RWPE2 (cell line): ENCODE measurements at regions not wholly inside any gene's neighbourhood (a gene's known extent, or its start where the extent isn't known, plus 50 kb on each side); places are given as distances from the start of the nearest gene placed in this dataset.

Experiments used
- ATAC-seq: fragments of 200-7000 bp; cut with Tn5 transposase; 3 replicates; pipeline ENCODE4 v1.9.1; 2021; ENCODE audit warnings: low read depth
- DNase-seq: peaks from one replicate; pipeline ENCODE4 v3.0.0-alpha.2; 2020; ENCODE audit warnings: low spot score
- H3K27ac ChIP-seq: fragments of 450-650 bp; 2 replicates; pipeline ENCODE4 v1.5.1; 2017; ENCODE audit warnings: mild to moderate bottlenecking; ENCODE audit not compliant: poor library complexity, severe bottlenecking
- H3K27me3 ChIP-seq: fragments of 250-450 bp; sonication (Bioruptor Pico); 2 replicates; pipeline ENCODE4 v1.5.1; 2021; ENCODE audit warnings: mild to moderate bottlenecking, moderate library complexity; ENCODE audit not compliant: insufficient read depth, poor library complexity, severe bottlenecking
- H3K36me3 ChIP-seq: fragments of 250-450 bp; sonication (Bioruptor Pico); 2 replicates; pipeline ENCODE4 v1.5.1; 2020; ENCODE audit warnings: low read depth, mild to moderate bottlenecking, moderate library complexity
- H3K4me1 ChIP-seq: fragments of 250-450 bp; sonication (Bioruptor Pico); 2 replicates; pipeline ENCODE4 v1.5.1; 2021; ENCODE audit warnings: mild to moderate bottlenecking, moderate library complexity; ENCODE audit not compliant: insufficient read depth, poor library complexity, severe bottlenecking
- H3K4me3 ChIP-seq: fragments of 250-450 bp; sonication (Bioruptor Pico); 2 replicates; pipeline ENCODE4 v1.5.1; 2021; ENCODE audit warnings: mild to moderate bottlenecking, moderate library complexity; ENCODE audit not compliant: severe bottlenecking
- H3K9me3 ChIP-seq: fragments of 250-450 bp; sonication (Bioruptor Pico); 2 replicates; pipeline ENCODE4 v1.5.1; 2021; ENCODE audit warnings: mild to moderate bottlenecking, moderate library complexity; ENCODE audit not compliant: severe bottlenecking
- TF ChIP-seq, protein P1 (sequence below): fragments of 450-650 bp; IDR thresholded peaks from one replicate; pipeline ENCODE4 v1.5.1; 2017; ENCODE audit warnings: mild to moderate bottlenecking, moderate library complexity; ENCODE audit not compliant: poor library complexity, severe bottlenecking

DNA sequence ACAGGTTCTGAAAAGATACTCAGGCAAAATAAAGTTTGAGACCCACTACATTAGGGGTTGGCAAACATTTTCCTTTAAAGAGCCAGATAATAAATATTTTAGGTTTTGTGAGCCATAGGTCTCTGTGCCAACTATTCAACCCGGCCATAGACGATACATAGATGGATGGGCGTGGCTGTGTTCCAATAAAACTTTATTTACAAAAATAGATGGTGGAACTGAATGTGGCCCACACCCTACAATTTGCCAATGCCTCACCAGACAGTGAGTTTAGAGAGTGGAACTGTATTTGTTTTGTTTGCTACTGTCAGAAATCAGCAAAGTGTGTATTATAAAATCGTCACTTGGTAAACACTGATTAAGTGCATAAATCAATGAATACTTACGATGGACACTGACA lies 78.0 kb downstream of the ACKR3 start:
- no peaks in the 10 kb centered on the region for H3K9me3 ChIP-seq
- no peak overlapping the region for H3K4me3 ChIP-seq
- no peaks in the 10 kb centered on the region for H3K27me3 ChIP-seq
- H3K36me3 ChIP-seq = no peaks in the 10 kb centered on the region
- H3K4me1 ChIP-seq = peaks cover 3% of the 10 kb centered on the region
- H3K27ac ChIP-seq = no peak overlapping the region
- no peak for DNase-seq
- ATAC-seq = no peak
- TF ChIP-seq, protein P1, sequence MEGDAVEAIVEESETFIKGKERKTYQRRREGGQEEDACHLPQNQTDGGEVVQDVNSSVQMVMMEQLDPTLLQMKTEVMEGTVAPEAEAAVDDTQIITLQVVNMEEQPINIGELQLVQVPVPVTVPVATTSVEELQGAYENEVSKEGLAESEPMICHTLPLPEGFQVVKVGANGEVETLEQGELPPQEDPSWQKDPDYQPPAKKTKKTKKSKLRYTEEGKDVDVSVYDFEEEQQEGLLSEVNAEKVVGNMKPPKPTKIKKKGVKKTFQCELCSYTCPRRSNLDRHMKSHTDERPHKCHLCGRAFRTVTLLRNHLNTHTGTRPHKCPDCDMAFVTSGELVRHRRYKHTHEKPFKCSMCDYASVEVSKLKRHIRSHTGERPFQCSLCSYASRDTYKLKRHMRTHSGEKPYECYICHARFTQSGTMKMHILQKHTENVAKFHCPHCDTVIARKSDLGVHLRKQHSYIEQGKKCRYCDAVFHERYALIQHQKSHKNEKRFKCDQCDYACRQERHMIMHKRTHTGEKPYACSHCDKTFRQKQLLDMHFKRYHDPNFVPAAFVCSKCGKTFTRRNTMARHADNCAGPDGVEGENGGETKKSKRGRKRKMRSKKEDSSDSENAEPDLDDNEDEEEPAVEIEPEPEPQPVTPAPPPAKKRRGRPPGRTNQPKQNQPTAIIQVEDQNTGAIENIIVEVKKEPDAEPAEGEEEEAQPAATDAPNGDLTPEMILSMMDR = no peak

DNA sequence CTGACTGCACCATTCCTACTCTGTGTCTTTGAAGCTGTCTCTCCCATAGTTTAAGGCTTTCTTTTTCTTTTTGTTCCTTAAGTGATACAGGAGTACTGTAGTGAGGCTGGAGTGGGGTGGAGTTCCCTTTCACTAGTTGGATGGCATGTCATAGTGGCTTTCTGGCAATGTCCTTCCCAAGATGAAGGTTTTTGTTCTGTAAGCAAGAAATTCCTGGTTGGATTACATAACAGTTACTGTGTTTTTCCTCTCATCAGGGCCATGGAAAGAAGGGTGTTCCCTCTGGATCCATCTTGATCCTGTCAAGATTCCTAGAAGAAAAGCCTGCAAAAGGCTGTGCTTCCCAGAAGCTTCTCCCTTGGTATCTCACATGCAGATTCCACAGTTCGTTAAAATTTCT lies 84.2 kb downstream of the ACKR3 start:
- TF ChIP-seq, protein P1 = no peak
- H3K4me3 ChIP-seq = no peak overlapping the region
- H3K27ac ChIP-seq = no peak overlapping the region
- no peaks in the 10 kb centered on the region for H3K27me3 ChIP-seq
- no peaks in the 10 kb centered on the region for H3K36me3 ChIP-seq
- ATAC-seq = no peak
- no peaks in the 10 kb centered on the region for H3K9me3 ChIP-seq
- DNase-seq = no peak
- no peaks in the 10 kb centered on the region for H3K4me1 ChIP-seq

DNA sequence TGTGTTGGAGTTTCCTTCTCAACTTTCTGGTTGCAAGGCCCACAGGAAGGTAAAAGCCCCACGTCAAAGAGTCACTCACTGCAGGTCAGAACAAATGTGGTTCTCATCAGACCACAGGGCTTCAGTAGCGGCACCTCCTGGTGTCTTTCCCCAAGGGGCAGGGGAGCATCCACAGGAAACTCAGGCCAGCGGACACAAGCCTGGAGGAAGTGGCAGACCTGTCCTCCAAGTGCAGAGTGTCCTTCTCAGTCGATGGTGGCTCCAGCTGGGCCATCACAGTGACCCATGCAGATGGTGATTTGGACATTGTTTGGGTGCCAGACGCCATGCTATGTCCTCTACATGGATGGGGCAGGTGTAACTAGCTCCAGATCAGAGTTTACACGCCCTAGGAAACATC lies 84.9 kb downstream of the ACKR3 start:
- ATAC-seq = no peak
- no peaks in the 10 kb centered on the region for H3K9me3 ChIP-seq
- H3K4me3 ChIP-seq = no peak overlapping the region
- H3K36me3 ChIP-seq = no peaks in the 10 kb centered on the region
- no peaks in the 10 kb centered on the region for H3K4me1 ChIP-seq
- no peak overlapping the region for H3K27ac ChIP-seq
- TF ChIP-seq, protein P1 = no peak
- no peak for DNase-seq
- H3K27me3 ChIP-seq = no peaks in the 10 kb centered on the region

DNA sequence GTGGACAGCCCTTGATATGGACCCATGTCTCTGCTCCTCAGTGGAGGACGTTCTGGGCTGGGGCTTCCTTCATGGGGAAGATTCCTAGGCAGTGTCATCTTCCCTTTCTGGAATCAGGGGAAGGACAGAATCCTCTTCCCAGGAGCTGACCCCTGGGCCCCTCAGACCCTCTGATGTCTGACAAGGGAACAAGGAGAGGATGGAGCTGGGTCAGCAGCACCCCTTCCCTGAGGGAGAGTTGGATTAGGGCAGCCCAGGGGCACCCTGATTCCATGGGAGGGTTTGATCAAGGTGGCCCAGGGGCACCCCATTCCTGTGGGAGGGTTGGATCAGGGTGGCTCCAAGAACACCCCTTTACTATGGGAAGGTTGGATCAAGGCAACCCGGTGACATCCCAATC lies 86.5 kb downstream of the ACKR3 start:
- no peak for ATAC-seq
- DNase-seq = no peak
- TF ChIP-seq, protein P1 = no peak

DNA sequence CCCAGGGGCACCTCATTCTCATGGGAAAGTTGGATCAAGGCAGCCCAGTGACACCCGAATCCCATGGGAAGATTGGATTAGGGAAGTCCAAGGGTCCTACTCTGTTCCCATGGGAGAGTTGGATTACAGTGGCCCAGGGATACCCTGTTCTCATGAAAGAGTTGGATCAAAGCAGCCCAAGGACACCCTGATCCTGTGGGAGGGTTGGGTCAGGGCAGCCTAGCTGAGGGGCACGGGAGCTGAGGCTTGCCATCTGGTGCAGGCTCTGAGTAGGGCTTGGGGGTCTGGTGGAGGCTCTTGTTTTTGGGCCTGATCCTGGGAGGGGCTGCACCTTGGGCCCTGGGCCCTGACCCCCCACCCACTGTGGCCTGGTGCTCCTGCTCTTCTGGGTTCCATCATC lies 87.1 kb downstream of the ACKR3 start:
- ATAC-seq (no peak), DNase-seq (no peak)
- Histone ChIP-seq H3K36me3 (no peaks in the 10 kb centered on the region), H3K9me3 (no peaks in the 10 kb centered on the region), H3K4me1 (peaks cover 16% of the 10 kb centered on the region), H3K27me3 (no peaks in the 10 kb centered on the region), H3K4me3 (no peak overlapping the region), H3K27ac (no peak overlapping the region)
- TF ChIP-seq, protein P1 = no peak

More for the DNA sequence above, 86.5 kb downstream of the ACKR3 start:
- no peaks in the 10 kb centered on the region for H3K9me3 ChIP-seq
- H3K4me1 ChIP-seq = peaks cover 11% of the 10 kb centered on the region
- no peak overlapping the region for H3K4me3 ChIP-seq
- no peak overlapping the region for H3K27ac ChIP-seq
- H3K27me3 ChIP-seq = no peaks in the 10 kb centered on the region
- H3K36me3 ChIP-seq = no peaks in the 10 kb centered on the region
